PC-9 (cell line): ENCODE measurements at regions not wholly inside any gene's neighbourhood (a gene's known extent, or its start where the extent isn't known, plus 50 kb on each side); places are given as distances from the start of the nearest gene placed in this dataset.

Experiments
- EZH2 ChIP-seq: fragments of 200-600 bp; sonication (generic); IDR thresholded peaks from 2 replicates; pipeline ENCODE4 v1.8.0; 2017; ENCODE audit warnings: antibody characterized with exemption, low read depth
- TF ChIP-seq, protein P1 (sequence below): fragments of 200-600 bp; sonication (generic); conservative IDR thresholded peaks from 2 replicates; pipeline ENCODE4 v1.6.1; 2017; ENCODE audit warnings: mixed run types, antibody characterized with exemption, mild to moderate bottlenecking, moderate library complexity

DNA sequence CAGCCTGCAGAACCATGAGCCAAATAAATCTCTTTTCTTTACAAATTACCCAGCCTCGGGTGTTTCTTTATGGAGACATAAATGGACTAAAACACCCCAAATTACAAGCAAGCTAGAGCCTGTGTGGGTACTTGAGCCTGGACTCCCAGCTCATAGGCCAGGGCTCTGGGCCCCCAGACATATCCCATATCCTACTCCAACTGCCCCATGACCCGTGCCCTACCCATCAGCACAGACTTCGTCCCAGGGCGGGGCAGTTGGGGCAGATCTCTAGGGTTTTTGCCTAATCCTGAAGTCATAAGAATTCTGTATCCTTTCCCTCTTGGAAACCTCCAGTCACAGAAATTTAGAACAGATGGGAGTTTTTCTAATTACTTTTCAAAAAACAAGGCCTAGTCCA, 90.7 kb downstream of the DDX1 start:
- TF ChIP-seq, protein P1, sequence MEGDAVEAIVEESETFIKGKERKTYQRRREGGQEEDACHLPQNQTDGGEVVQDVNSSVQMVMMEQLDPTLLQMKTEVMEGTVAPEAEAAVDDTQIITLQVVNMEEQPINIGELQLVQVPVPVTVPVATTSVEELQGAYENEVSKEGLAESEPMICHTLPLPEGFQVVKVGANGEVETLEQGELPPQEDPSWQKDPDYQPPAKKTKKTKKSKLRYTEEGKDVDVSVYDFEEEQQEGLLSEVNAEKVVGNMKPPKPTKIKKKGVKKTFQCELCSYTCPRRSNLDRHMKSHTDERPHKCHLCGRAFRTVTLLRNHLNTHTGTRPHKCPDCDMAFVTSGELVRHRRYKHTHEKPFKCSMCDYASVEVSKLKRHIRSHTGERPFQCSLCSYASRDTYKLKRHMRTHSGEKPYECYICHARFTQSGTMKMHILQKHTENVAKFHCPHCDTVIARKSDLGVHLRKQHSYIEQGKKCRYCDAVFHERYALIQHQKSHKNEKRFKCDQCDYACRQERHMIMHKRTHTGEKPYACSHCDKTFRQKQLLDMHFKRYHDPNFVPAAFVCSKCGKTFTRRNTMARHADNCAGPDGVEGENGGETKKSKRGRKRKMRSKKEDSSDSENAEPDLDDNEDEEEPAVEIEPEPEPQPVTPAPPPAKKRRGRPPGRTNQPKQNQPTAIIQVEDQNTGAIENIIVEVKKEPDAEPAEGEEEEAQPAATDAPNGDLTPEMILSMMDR, result no peak
- no peak for TF ChIP-seq EZH2
